T-helper 2 cell treated with Interferon-gamma antibody and Interleukin-4, amounts not matched to agents 5 μg/mL and 100 μg/mL, for 36 hours (primary cell): ENCODE measurements at regions not wholly inside any gene's neighbourhood (a gene's known extent, or its start where the extent isn't known, plus 50 kb on each side); places are given as distances from the start of the nearest gene placed in this dataset.
"Not testable (repeated sequence)": the region's sequence is repeated elsewhere in the genome, so short reads cannot be mapped to it uniquely, and the experiment has no call there.

Experiments used
- DNase-seq: peaks from one replicate; pipeline ENCODE4 v3.0.0; 2021; ENCODE audit warnings: low spot score
- H3K27ac Mint-ChIP-seq: one replicate; pipeline ENCODE4 v1.8.0; 2021; ENCODE audit warnings: mild to moderate bottlenecking, mixed read lengths
- H3K27me3 Mint-ChIP-seq: one replicate; pipeline ENCODE4 v1.8.0; 2021; ENCODE audit warnings: low read depth, mixed read lengths
- H3K36me3 Mint-ChIP-seq: one replicate; pipeline ENCODE4 v1.8.0; 2021; ENCODE audit warnings: low read depth, mixed read lengths
- H3K4me1 Mint-ChIP-seq: one replicate; pipeline ENCODE4 v1.8.0; 2021; ENCODE audit warnings: low read depth, mixed read lengths
- H3K4me3 Mint-ChIP-seq: one replicate; pipeline ENCODE4 v1.8.0; 2022; ENCODE audit warnings: mild to moderate bottlenecking, moderate library complexity, mixed read lengths
- H3K9me3 Mint-ChIP-seq: one replicate; pipeline ENCODE4 v1.8.0; 2021; ENCODE audit warnings: mixed read lengths

GRCh38 chr3:34152656-34153055 lies 354.2 kb downstream of the PDCD6IP start:
- Mint-ChIP-seq H3K36me3 (no peaks in the 10 kb centered on the region), H3K9me3 (no peaks in the 10 kb centered on the region), H3K4me3 (no peak overlapping the region), H3K27ac (no peak overlapping the region), H3K27me3 (no peaks in the 10 kb centered on the region), H3K4me1 (no peaks in the 10 kb centered on the region)
- no peak for DNase-seq

GRCh38 chr3:34155108-34155507 lies 356.7 kb downstream of the PDCD6IP start:
- Mint-ChIP-seq H3K27me3 (no peaks in the 10 kb centered on the region), H3K36me3 (no peaks in the 10 kb centered on the region), H3K9me3 (no peaks in the 10 kb centered on the region), H3K4me1 (no peaks in the 10 kb centered on the region), H3K4me3 (no peak overlapping the region), H3K27ac (no peak overlapping the region)
- DNase-seq: no peak

GRCh38 chr3:34155666-34156065 lies 357.2 kb downstream of the PDCD6IP start:
- Mint-ChIP-seq H3K36me3 (no peaks in the 10 kb centered on the region), H3K27me3 (no peaks in the 10 kb centered on the region), H3K27ac (no peak overlapping the region), H3K9me3 (no peaks in the 10 kb centered on the region), H3K4me3 (no peak overlapping the region), H3K4me1 (no peaks in the 10 kb centered on the region)
- no peak for DNase-seq

- no peak for DNase-seq
- Mint-ChIP-seq H3K4me3 (no peak overlapping the region), H3K4me1 (no peaks in the 10 kb centered on the region), H3K9me3 (no peaks in the 10 kb centered on the region), H3K27me3 (no peaks in the 10 kb centered on the region), H3K36me3 (no peaks in the 10 kb centered on the region), H3K27ac (no peak overlapping the region)
Observed at GRCh38 chr3:34157491-34157890, 359.1 kb downstream of the PDCD6IP start.

GRCh38 chr3:34159613-34160420 lies 361.4 kb downstream of the PDCD6IP start:
- Mint-ChIP-seq H3K4me3 (no peak overlapping the region), H3K9me3 (no peaks in the 10 kb centered on the region), H3K36me3 (no peaks in the 10 kb centered on the region), H3K27me3 (no peaks in the 10 kb centered on the region), H3K27ac (no peak overlapping the region), H3K4me1 (no peaks in the 10 kb centered on the region)
- DNase-seq: no peak

- H3K36me3 Mint-ChIP-seq, H3K27me3 Mint-ChIP-seq, H3K27ac Mint-ChIP-seq, H3K4me1 Mint-ChIP-seq, DNase-seq, H3K4me3 Mint-ChIP-seq, H3K9me3 Mint-ChIP-seq: not testable (repeated sequence)
Observed at GRCh38 chr3:34169636-34170035, 371.2 kb downstream of the PDCD6IP start.

- DNase-seq: no peak
- Mint-ChIP-seq H3K27ac (no peak overlapping the region), H3K27me3 (no peaks in the 10 kb centered on the region), H3K4me3 (no peak overlapping the region), H3K9me3 (no peaks in the 10 kb centered on the region), H3K36me3 (no peaks in the 10 kb centered on the region), H3K4me1 (no peaks in the 10 kb centered on the region)
Observed at GRCh38 chr3:34174740-34175139, 376.3 kb downstream of the PDCD6IP start.

- H3K9me3 Mint-ChIP-seq: no peaks in the 10 kb centered on the region
- DNase-seq: no peak
- H3K4me1 Mint-ChIP-seq: no peaks in the 10 kb centered on the region
- H3K27me3 Mint-ChIP-seq: no peaks in the 10 kb centered on the region
- no peaks in the 10 kb centered on the region for H3K36me3 Mint-ChIP-seq
- H3K27ac Mint-ChIP-seq: no peak overlapping the region
- H3K4me3 Mint-ChIP-seq: no peak overlapping the region
Observed at GRCh38 chr3:34175636-34176176, 377.3 kb downstream of the PDCD6IP start.

GRCh38 chr3:34176723-34177122 lies 378.3 kb downstream of the PDCD6IP start:
- H3K4me1 Mint-ChIP-seq: no peaks in the 10 kb centered on the region
- no peaks in the 10 kb centered on the region for H3K9me3 Mint-ChIP-seq
- H3K27ac Mint-ChIP-seq: no peak overlapping the region
- no peak for DNase-seq
- no peaks in the 10 kb centered on the region for H3K36me3 Mint-ChIP-seq
- H3K4me3 Mint-ChIP-seq: no peak overlapping the region
- no peaks in the 10 kb centered on the region for H3K27me3 Mint-ChIP-seq

- no peak for DNase-seq
- H3K4me3 Mint-ChIP-seq: no peak overlapping the region
- no peaks in the 10 kb centered on the region for H3K36me3 Mint-ChIP-seq
- H3K4me1 Mint-ChIP-seq: no peaks in the 10 kb centered on the region
- H3K27me3 Mint-ChIP-seq: peaks cover under 1% of the 10 kb centered on the region
- no peak overlapping the region for H3K27ac Mint-ChIP-seq
- no peaks in the 10 kb centered on the region for H3K9me3 Mint-ChIP-seq
Observed at GRCh38 chr3:34178415-34178814, 380.0 kb downstream of the PDCD6IP start.

- Mint-ChIP-seq H3K27me3 (peaks cover 3% of the 10 kb centered on the region), H3K27ac (no peak overlapping the region), H3K4me3 (no peak overlapping the region), H3K4me1 (no peaks in the 10 kb centered on the region), H3K36me3 (no peaks in the 10 kb centered on the region), H3K9me3 (no peaks in the 10 kb centered on the region)
- no peak for DNase-seq
Observed at GRCh38 chr3:34179716-34180115, 381.3 kb downstream of the PDCD6IP start.

GRCh38 chr3:34180532-34180931 lies 382.1 kb downstream of the PDCD6IP start:
- DNase-seq: no peak
- Mint-ChIP-seq H3K4me1 (no peaks in the 10 kb centered on the region), H3K4me3 (no peak overlapping the region), H3K27me3 (peaks cover 3% of the 10 kb centered on the region), H3K9me3 (no peaks in the 10 kb centered on the region), H3K36me3 (no peaks in the 10 kb centered on the region), H3K27ac (no peak overlapping the region)

GRCh38 chr3:34183114-34183513 lies 384.7 kb downstream of the PDCD6IP start:
- no peak overlapping the region for H3K27ac Mint-ChIP-seq
- no peak overlapping the region for H3K4me3 Mint-ChIP-seq
- DNase-seq: no peak
- H3K4me1 Mint-ChIP-seq: no peaks in the 10 kb centered on the region
- no peaks in the 10 kb centered on the region for H3K36me3 Mint-ChIP-seq
- peaks cover 3% of the 10 kb centered on the region for H3K27me3 Mint-ChIP-seq
- no peaks in the 10 kb centered on the region for H3K9me3 Mint-ChIP-seq

- no peak overlapping the region for H3K27ac Mint-ChIP-seq
- no peak overlapping the region for H3K4me3 Mint-ChIP-seq
Observed at GRCh38 chr3:34183611-34184340, 385.3 kb downstream of the PDCD6IP start.

More at GRCh38 chr3:34183611-34184340, 385.3 kb downstream of the PDCD6IP start:
- H3K27me3 Mint-ChIP-seq: peaks cover 3% of the 10 kb centered on the region
- H3K36me3 Mint-ChIP-seq: no peaks in the 10 kb centered on the region
- DNase-seq: no peak
- no peaks in the 10 kb centered on the region for H3K4me1 Mint-ChIP-seq
- H3K9me3 Mint-ChIP-seq: no peaks in the 10 kb centered on the region
